RWPE1 (cell line): ENCODE measurements at regions not wholly inside any gene's neighbourhood (a gene's known extent, or its start where the extent isn't known, plus 50 kb on each side); places are given as distances from the start of the nearest gene placed in this dataset.

ENCODE experiments used
- CTCF ChIA-PET: fragments of 350-600 bp; sonication (Branson Sonifier 250); formaldehyde crosslinking; extraction: SDS; loops from one replicate; lab custom pipeline; 2021; lab: Yijun Ruan, JAX
- POLR2A ChIA-PET: fragments of 400-600 bp; formaldehyde crosslinking; extraction: SDS; loops from one replicate; lab custom pipeline; 2020; ENCODE audit warnings: antibody characterized with exemption; ENCODE audit not compliant: low non-redundant PET; lab: Yijun Ruan, JAX
- DNase-seq: peaks from one replicate; pipeline ENCODE4 v3.0.0; 2012; ENCODE audit warnings: low spot score
- H3K27ac ChIP-seq: fragments of 450-650 bp; 2 replicates; pipeline ENCODE4 v1.5.1; 2017
- TF ChIP-seq, protein P1 (sequence below): fragments of 450-650 bp; conservative IDR thresholded peaks from 2 replicates; pipeline ENCODE4 v1.5.1; 2017; ENCODE audit warnings: low read depth, mild to moderate bottlenecking

DNA sequence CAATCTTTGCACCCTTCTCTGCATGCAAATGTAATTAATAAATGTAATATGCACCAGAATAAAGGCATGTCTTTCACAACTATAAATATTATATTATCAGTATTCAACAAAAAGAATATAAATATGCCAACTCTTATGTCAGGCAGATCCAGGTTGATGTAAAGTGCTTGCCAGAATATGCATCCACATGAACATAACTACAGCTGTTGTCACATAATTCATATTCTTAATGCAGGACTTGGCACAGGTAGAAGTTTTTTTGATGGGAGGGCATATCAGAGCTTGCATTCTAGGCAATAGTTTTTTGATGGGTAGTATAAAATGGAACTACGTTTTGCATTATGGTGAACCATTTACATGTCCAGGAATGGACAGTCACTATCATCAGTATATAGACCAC is 544.3 kb downstream of the ZNF804A start:
- CTCF ChIA-PET, result no interaction called here
- no peak for DNase-seq
- TF ChIP-seq, protein P1, sequence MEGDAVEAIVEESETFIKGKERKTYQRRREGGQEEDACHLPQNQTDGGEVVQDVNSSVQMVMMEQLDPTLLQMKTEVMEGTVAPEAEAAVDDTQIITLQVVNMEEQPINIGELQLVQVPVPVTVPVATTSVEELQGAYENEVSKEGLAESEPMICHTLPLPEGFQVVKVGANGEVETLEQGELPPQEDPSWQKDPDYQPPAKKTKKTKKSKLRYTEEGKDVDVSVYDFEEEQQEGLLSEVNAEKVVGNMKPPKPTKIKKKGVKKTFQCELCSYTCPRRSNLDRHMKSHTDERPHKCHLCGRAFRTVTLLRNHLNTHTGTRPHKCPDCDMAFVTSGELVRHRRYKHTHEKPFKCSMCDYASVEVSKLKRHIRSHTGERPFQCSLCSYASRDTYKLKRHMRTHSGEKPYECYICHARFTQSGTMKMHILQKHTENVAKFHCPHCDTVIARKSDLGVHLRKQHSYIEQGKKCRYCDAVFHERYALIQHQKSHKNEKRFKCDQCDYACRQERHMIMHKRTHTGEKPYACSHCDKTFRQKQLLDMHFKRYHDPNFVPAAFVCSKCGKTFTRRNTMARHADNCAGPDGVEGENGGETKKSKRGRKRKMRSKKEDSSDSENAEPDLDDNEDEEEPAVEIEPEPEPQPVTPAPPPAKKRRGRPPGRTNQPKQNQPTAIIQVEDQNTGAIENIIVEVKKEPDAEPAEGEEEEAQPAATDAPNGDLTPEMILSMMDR, result no peak
- H3K27ac ChIP-seq, result no peak overlapping the region
- POLR2A ChIA-PET, result no interaction called here

DNA sequence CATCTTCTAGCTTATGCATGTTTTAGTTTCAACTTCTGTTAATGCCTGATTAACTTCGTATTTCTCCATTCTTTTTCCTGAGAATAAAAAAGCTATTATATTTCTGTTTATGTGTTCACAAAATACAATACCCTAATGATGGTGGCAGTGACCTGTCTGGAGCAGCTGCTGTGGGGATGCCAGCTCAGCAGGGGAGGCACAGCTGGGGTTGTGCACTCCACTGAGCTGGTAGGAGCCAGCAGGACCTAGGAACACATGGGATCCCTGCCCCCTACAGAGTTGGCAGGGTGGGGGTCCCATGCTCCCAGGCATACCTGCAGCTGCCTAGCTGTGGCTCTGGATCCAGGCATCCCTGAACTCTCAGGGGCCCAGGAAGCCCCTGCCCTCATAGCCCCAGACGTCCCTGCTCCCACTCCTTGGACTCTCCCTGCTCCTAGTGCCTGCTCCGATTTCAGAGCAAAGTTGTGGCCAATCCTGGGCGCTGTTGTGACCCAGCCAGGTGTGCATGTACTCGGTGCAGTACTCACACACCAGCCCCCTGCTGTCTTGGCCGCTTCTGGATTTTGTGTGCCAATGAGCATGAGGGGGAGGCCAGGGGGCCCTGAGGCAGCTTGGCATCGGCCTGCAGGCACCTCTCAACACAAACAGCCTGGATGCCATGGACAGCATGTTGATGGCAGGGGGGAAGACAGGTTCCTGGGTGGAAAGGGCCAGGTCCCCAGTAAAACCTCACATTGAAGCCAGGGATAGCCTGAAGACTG is 546.0 kb downstream of the ZNF804A start:
- no peak for DNase-seq
- TF ChIP-seq, protein P1, result no peak
- CTCF ChIA-PET, result interaction anchor here (0.6 kb wide), 1 partner anchor 1089 kb away, joined by 4 read pairs; no protein-coding TSS in a partner anchor

DNA sequence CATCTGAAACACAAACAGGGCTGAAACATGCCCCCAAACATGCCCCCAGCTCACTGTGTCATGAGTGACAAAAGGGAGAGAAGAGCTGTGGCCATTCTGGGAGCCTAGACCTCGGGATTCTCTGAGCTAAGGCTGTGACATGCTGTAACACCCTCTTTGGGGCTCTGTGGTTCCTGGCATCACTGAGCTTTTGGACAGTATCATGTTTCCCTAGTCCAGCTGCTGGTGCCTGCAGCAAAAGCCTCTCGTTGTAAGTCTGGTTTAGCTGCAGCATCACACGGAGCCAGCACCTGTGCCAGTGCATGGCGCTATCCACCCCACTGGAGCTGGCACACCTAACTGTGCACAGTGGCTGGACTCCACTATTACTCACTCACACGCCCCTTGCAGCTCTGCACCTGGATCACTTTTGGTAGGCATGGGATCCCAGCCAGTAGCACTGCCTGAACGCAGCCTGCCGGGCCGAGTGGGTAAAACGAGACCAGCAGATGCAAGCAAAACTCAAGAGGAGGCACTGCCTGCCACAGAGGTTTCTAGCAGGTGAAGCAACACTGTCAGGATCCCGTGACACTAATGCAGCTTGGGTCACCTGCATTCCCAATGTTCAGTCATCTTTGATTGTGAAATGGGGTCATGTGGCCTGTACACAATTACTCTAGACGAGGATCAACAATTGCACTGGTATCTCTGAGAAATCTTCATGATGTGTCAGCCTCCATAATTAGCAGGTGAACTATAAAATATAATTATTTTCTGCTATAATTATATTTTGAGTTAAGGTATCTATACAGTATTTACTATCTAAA is 547.2 kb downstream of the ZNF804A start:
- ChIA-PET CTCF (interaction anchor here (0.6 kb wide), 1 partner anchor 539 kb away, joined by 3 read pairs; no protein-coding TSS in a partner anchor), POLR2A (no interaction called here)
- no peak for DNase-seq
- no peak overlapping the region for H3K27ac ChIP-seq
- TF ChIP-seq, protein P1, result no peak

More for the DNA sequence above, 546.0 kb downstream of the ZNF804A start:
- no peak overlapping the region for H3K27ac ChIP-seq
- POLR2A ChIA-PET, result no interaction called here

DNA sequence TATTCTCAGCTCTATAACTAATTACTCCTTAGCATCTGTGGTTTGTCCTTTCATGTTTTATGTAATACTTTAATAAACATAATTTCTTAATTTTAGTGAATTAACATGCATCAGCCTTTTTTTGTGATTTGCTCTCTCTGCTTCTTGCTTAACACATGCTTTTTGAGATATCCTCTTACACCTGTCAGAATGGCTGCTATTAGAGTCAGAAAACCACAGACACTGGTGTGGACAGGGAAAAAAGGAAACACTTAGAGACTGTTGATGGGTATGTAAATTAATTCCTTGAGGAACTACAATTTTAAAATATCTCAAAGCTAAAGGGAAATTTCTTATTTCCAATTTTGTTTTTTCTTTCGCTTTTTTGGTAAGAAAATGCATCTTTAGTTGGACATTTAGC is 549.0 kb downstream of the ZNF804A start:
- DNase-seq, result no peak
- POLR2A ChIA-PET, result no interaction called here
- CTCF ChIA-PET, result no interaction called here
- TF ChIP-seq, protein P1, result no peak
- H3K27ac ChIP-seq, result no peak overlapping the region

DNA sequence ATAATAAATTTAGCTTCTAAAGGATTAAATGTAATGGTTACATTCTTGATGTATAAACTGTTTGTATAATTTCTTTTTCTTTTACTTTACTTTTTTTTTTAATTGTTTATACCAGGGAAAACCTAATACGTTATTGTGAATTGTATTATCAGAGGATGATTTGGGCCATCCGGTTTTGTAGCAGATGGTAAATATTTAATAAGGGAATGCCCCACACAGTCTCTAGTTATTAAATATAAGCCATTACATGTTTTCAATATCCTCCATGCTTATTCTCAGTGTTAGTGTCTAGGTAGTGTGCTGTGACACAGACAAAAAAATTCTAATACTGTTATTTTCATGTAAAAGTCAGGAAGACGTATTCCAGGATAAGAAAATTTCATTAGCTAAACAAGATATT is 553.9 kb downstream of the ZNF804A start:
- CTCF ChIA-PET, result no interaction called here
- TF ChIP-seq, protein P1, result no peak
- POLR2A ChIA-PET, result no interaction called here
- no peak for DNase-seq
- no peak overlapping the region for H3K27ac ChIP-seq

DNA sequence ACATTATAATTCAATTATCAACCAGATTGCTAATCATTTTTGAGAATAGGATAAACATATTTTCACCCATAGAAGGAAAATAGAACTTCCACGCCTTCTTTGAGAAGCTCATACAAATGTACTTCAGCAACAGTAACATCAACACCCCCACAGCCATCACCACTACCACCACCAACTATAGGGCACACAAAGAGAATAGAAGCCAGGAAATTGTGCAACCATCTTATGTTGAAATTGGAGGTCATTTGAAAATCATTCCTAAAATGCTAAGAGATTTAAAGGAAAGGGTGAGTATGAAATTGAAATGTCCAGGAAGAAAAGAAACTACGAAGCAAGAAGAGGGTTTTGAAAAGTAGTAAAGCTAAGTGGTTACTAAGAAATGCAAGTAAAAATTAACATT is 563.4 kb downstream of the ZNF804A start:
- H3K27ac ChIP-seq, result no peak overlapping the region
- POLR2A ChIA-PET, result no interaction called here

More for the DNA sequence above, 563.4 kb downstream of the ZNF804A start:
- TF ChIP-seq, protein P1, result no peak
- CTCF ChIA-PET, result no interaction called here
- DNase-seq, result no peak
